Neural cell (in vitro differentiated cells): ENCODE measurements at regions not wholly inside any gene's neighbourhood (a gene's known extent, or its start where the extent isn't known, plus 50 kb on each side); places are given as distances from the start of the nearest gene placed in this dataset.

Source experiments
- H2AFZ ChIP-seq: fragments of 200-600, 300-800 bp; sonication (generic), shearing (Covaris generic); 2 replicates; pipeline ENCODE4 v1.6.0; 2014; ENCODE audit warnings: low read depth, mild to moderate bottlenecking, antibody characterized with exemption, low read length, moderate library complexity
- H3F3A ChIP-seq: fragments of 200-600 bp; shearing (Covaris generic); 2 replicates; pipeline ENCODE4 v1.6.1; 2016; ENCODE audit warnings: mild to moderate bottlenecking, moderate library complexity, mixed read lengths, antibody characterized with exemption, low read length; ENCODE audit not compliant: insufficient read depth, poor library complexity, severe bottlenecking
- H3K27ac ChIP-seq: fragments of 200-600, 300-800 bp; sonication (generic), shearing (Covaris generic); 2 replicates; pipeline ENCODE4 v1.5.1; 2014; ENCODE audit warnings: mild to moderate bottlenecking, low read length, moderate library complexity
- H3K27me3 ChIP-seq: fragments of 300-800, 200-600 bp; sonication (generic), shearing (Covaris generic); 2 replicates; pipeline ENCODE4 v1.6.0; 2014; ENCODE audit warnings: mild to moderate bottlenecking, low read depth, low read length, moderate library complexity; ENCODE audit not compliant: insufficient read depth
- H3K36me3 ChIP-seq: fragments of 300-800, 200-600 bp; sonication (generic), shearing (Covaris generic); 2 replicates; pipeline ENCODE4 v1.5.1; 2014; ENCODE audit warnings: mild to moderate bottlenecking, antibody characterized with exemption, low read length, moderate library complexity; ENCODE audit not compliant: insufficient read depth
- H3K4me2 ChIP-seq: fragments of 300-800, 200-600 bp; sonication (generic), shearing (Covaris generic); 2 replicates; pipeline ENCODE4 v1.6.0; 2014; ENCODE audit warnings: mild to moderate bottlenecking, low read length
- H3K4me3 ChIP-seq: fragments of 300-800, 200-600 bp; sonication (generic), shearing (Covaris generic); 2 replicates; pipeline ENCODE4 v1.5.1; 2014; ENCODE audit warnings: mild to moderate bottlenecking, low read length, moderate library complexity
- H3K79me2 ChIP-seq: fragments of 200-600 bp; shearing (Covaris generic); replicated peaks from 2 replicates; pipeline ENCODE4 v1.6.0; 2014; ENCODE audit warnings: mild to moderate bottlenecking, low read length, moderate library complexity; ENCODE audit not compliant: insufficient read depth
- H3K9ac ChIP-seq: fragments of 300-800, 200-600 bp; sonication (generic), shearing (Covaris generic); 2 replicates; pipeline ENCODE4 v1.6.1; 2016; ENCODE audit warnings: mild to moderate bottlenecking, low read length, mixed read lengths
- H3K9me2 ChIP-seq: fragments of 200-600 bp; shearing (Covaris generic); 2 replicates; pipeline ENCODE4 v1.6.1; 2016; ENCODE audit warnings: mild to moderate bottlenecking, low read length, mixed read lengths; ENCODE audit not compliant: insufficient read depth
- H3K9me3 ChIP-seq: fragments of 200-600, 300-800 bp; sonication (generic), shearing (Covaris generic); 2 replicates; pipeline ENCODE4 v1.6.1; 2016; ENCODE audit warnings: mild to moderate bottlenecking, mixed run types, low read length, moderate library complexity, mixed read lengths
- H4K20me1 ChIP-seq: fragments of 200-600 bp; shearing (Covaris generic); 2 replicates; pipeline ENCODE4 v1.6.1; 2016; ENCODE audit warnings: mild to moderate bottlenecking, mixed run types; ENCODE audit not compliant: insufficient read depth
- CTCF ChIP-seq: fragments of 450-650 bp; IDR thresholded peaks from 2 replicates; pipeline ENCODE4 v1.5.1; 2014; ENCODE audit warnings: antibody characterized with exemption, mild to moderate bottlenecking, moderate library complexity; ENCODE audit not compliant: poor library complexity, severe bottlenecking
- EP300 ChIP-seq: fragments of 450-650 bp; conservative IDR thresholded peaks from 2 replicates; pipeline ENCODE4 v1.6.1; 2014; ENCODE audit warnings: antibody characterized with exemption, mild to moderate bottlenecking, moderate library complexity; ENCODE audit not compliant: poor library complexity, severe bottlenecking
- EZH2 ChIP-seq: fragments of 200-600, 300-800 bp; shearing (Covaris generic), sonication (generic); IDR thresholded peaks from 2 replicates; pipeline ENCODE4 v1.6.1; 2014; ENCODE audit warnings: antibody characterized with exemption, low read length, borderline replicate concordance, mild to moderate bottlenecking; ENCODE audit not compliant: insufficient read depth, poor library complexity, severe bottlenecking
- MXI1 ChIP-seq: fragments of 450-650 bp; conservative IDR thresholded peaks from 2 replicates; pipeline ENCODE4 v1.6.1; 2014; ENCODE audit warnings: antibody characterized with exemption, mild to moderate bottlenecking; ENCODE audit not compliant: poor library complexity, severe bottlenecking
- POLR2AphosphoS5 ChIP-seq: IDR thresholded peaks from 2 replicates; pipeline ENCODE4 v1.6.1; 2012
- RAD21 ChIP-seq: fragments of 450-650 bp; conservative IDR thresholded peaks from 2 replicates; pipeline ENCODE4 v1.6.1; 2014; ENCODE audit warnings: antibody characterized with exemption, mild to moderate bottlenecking, moderate library complexity
- REST ChIP-seq: IDR thresholded peaks from 2 replicates; pipeline ENCODE4 v1.6.1; 2012; ENCODE audit warnings: borderline replicate concordance
- SMC3 ChIP-seq: fragments of 450-650 bp; conservative IDR thresholded peaks from 2 replicates; pipeline ENCODE4 v1.6.1; 2014; ENCODE audit warnings: antibody characterized with exemption, mild to moderate bottlenecking, moderate library complexity; ENCODE audit not compliant: poor library complexity
- TAF1 ChIP-seq: IDR thresholded peaks from 2 replicates; pipeline ENCODE4 v1.6.1; 2012; ENCODE audit warnings: low read depth

- H2AFZ ChIP-seq, result no peak overlapping the region
- TF ChIP-seq EP300, result peak; percentile 27
- TF ChIP-seq REST, result no peak
- no peak overlapping the region for H3K9ac ChIP-seq
- H3K36me3 ChIP-seq, result no peaks in the 10 kb centered on the region
- no peak overlapping the region for H3K27ac ChIP-seq
- no peak overlapping the region for H3K4me3 ChIP-seq
- no peaks in the 10 kb centered on the region for H3K79me2 ChIP-seq
- no peak overlapping the region for H3K4me2 ChIP-seq
- H3K27me3 ChIP-seq, result no peaks in the 10 kb centered on the region
- H4K20me1 ChIP-seq, result no peaks in the 10 kb centered on the region
- H3F3A ChIP-seq, result no peaks in the 10 kb centered on the region
- H3K9me3 ChIP-seq, result no peaks in the 10 kb centered on the region
- no peaks in the 10 kb centered on the region for H3K9me2 ChIP-seq
Measured at GRCh38 chr2:83234246-83234645, 1224.8 kb downstream of the SUCLG1 start.

- TF ChIP-seq TAF1 (no peak), MXI1 (no peak), CTCF (no peak), EP300 (no peak), RAD21 (no peak), REST (no peak), POLR2AphosphoS5 (no peak), EZH2 (no peak), SMC3 (no peak)
- Histone ChIP-seq H3K9me3 (no peaks in the 10 kb centered on the region), H3K4me3 (no peak overlapping the region), H3K36me3 (no peaks in the 10 kb centered on the region), H3F3A (no peaks in the 10 kb centered on the region), H3K4me2 (no peak overlapping the region), H3K27me3 (no peaks in the 10 kb centered on the region), H3K9ac (no peak overlapping the region), H2AFZ (no peak overlapping the region), H3K27ac (no peak overlapping the region), H3K79me2 (no peaks in the 10 kb centered on the region), H3K9me2 (no peaks in the 10 kb centered on the region), H4K20me1 (no peaks in the 10 kb centered on the region)
Measured at GRCh38 chr2:83233781-83234180, 1225.3 kb downstream of the SUCLG1 start.
